ENCODE measurements at regions not wholly inside any gene's neighbourhood (a gene's known extent, or its start where the extent isn't known, plus 50 kb on each side); places are given as distances from the start of the nearest gene placed in this dataset.

GRCh38 chr2:173647681-173648311 lies 293.1 kb downstream of the CDCA7 start:
- peak; percentile 35 for DNase-seq (ENCODE audit: low spot score)

GRCh38 chr2:173648816-173649215 lies 294.1 kb downstream of the CDCA7 start:
- no peak for DNase-seq (ENCODE audit: low spot score)

GRCh38 chr2:173649527-173650219 lies 295.0 kb downstream of the CDCA7 start:
- DNase-seq (ENCODE audit: low spot score) = no peak

GRCh38 chr2:173651891-173652290 lies 297.2 kb downstream of the CDCA7 start:
- DNase-seq (ENCODE audit: low spot score) = no peak

GRCh38 chr2:173652311-173652710 lies 297.6 kb downstream of the CDCA7 start:
- peak; percentile 64 for DNase-seq (ENCODE audit: low spot score)

- peak; percentile 85 for DNase-seq (ENCODE audit: low spot score)
Measured at GRCh38 chr2:173652767-173653431, 298.2 kb downstream of the CDCA7 start.

GRCh38 chr2:173653432-173653805 lies 298.7 kb downstream of the CDCA7 start:
- no peak for DNase-seq (ENCODE audit: low spot score)

- DNase-seq (ENCODE audit: low spot score) = no peak
Measured at GRCh38 chr2:173654161-173654895, 299.7 kb downstream of the CDCA7 start.

- no peak for DNase-seq (ENCODE audit: low spot score)
Measured at GRCh38 chr2:173654896-173655265, 300.2 kb downstream of the CDCA7 start.

GRCh38 chr2:173656086-173656485 lies 301.4 kb downstream of the CDCA7 start:
- DNase-seq (ENCODE audit: low spot score) = no peak

GRCh38 chr2:173657996-173658717 lies 303.5 kb downstream of the CDCA7 start:
- peak; percentile 92 for DNase-seq (ENCODE audit: low spot score)

- peak; percentile 37 for DNase-seq (ENCODE audit: low spot score)
Measured at GRCh38 chr2:173658946-173659371, 304.3 kb downstream of the CDCA7 start.

GRCh38 chr2:173659509-173659908 lies 304.8 kb downstream of the CDCA7 start:
- no peak for DNase-seq (ENCODE audit: low spot score)

GRCh38 chr2:173661586-173661985 lies 303.6 kb downstream of the SP3 start:
- no peak for DNase-seq (ENCODE audit: low spot score)

- no peak for DNase-seq (ENCODE audit: low spot score)
Measured at GRCh38 chr2:173663353-173663752, 301.8 kb downstream of the SP3 start.

- DNase-seq (ENCODE audit: low spot score) = no peak
Measured at GRCh38 chr2:173663835-173664512, 301.2 kb downstream of the SP3 start.

- DNase-seq (ENCODE audit: low spot score) = no peak
Measured at GRCh38 chr2:173664513-173664910, 300.7 kb downstream of the SP3 start.

GRCh38 chr2:173666171-173666888 lies 298.8 kb downstream of the SP3 start:
- DNase-seq (ENCODE audit: low spot score) = no peak

GRCh38 chr2:173667014-173667413 lies 298.2 kb downstream of the SP3 start:
- DNase-seq (ENCODE audit: low spot score) = no peak

GRCh38 chr2:173667415-173667814 lies 297.8 kb downstream of the SP3 start:
- no peak for DNase-seq (ENCODE audit: low spot score)
